HCT116 (cell line): ENCODE measurements at regions not wholly inside any gene's neighbourhood (a gene's known extent, or its start where the extent isn't known, plus 50 kb on each side); places are given as distances from the start of the nearest gene placed in this dataset.

Experiments
- ATAC-seq: fragments of 200-7000 bp; cut with Tn5 transposase; 2 replicates; pipeline ENCODE4 v1.9.1; 2020; ENCODE audit warnings: mild to moderate bottlenecking, moderate library complexity
- BruUV-seq: library from RNA; stranded (reverse); fragments of 400-500 nt; replicated peaks from 2 replicates; lab custom pipeline; 2021; lab: Mats Ljungman, UMichigan
- CTCF ChIA-PET: fragments of 300-600 bp; sonication (Branson Sonifier 250); formaldehyde crosslinking; loops from one replicate; lab custom pipeline; 2021; ENCODE audit warnings: antibody characterized with exemption; lab: Charles Lee
- POLR2A ChIA-PET: fragments of 300-600, 350-600 bp; sonication (Branson Sonifier 250); formaldehyde crosslinking; loops from one replicate; lab custom pipeline; 2021; ENCODE audit warnings: antibody characterized with exemption; lab: Charles Lee
- RAD21 ChIA-PET, 2 experiments: fragments of 300-600 bp; sonication (Branson Sonifier 250); formaldehyde crosslinking; loops; one replicate each; lab custom pipeline; 2023; ENCODE audit warnings: low total read pairs in 2 of 2; ENCODE audit not compliant: uncharacterized antibody in 2 of 2, unreplicated experiment in 2 of 2, low non-redundant PET in 1 of 2; lab: Charles Lee
- DNase-seq: peaks from one replicate; pipeline ENCODE4 v3.0.0-alpha.2; 2010; ENCODE audit warnings: low read depth, low spot score
- H2AFZ ChIP-seq: fragments of 200-600 bp; shearing (Covaris generic), sonication (generic); 2 replicates; pipeline ENCODE4 v1.6.1; 2017; ENCODE audit warnings: low read depth, mixed run types, mixed read lengths, antibody characterized with exemption, low read length; ENCODE audit not compliant: poor library complexity, severe bottlenecking
- H3K27ac ChIP-seq: 2 replicates; pipeline ENCODE4 v1.5.1; 2012; ENCODE audit warnings: low read depth, low read length
- H3K27me3 ChIP-seq: fragments of 200-600 bp; sonication (generic); 2 replicates; pipeline ENCODE4 v1.6.1; 2016; ENCODE audit warnings: mixed run types, low read length, mixed read lengths; ENCODE audit not compliant: insufficient read depth
- H3K36me3 ChIP-seq, 2 experiments: fragments of 200-500 bp in 1 of 2; fragments of 200-600 bp in 1 of 2; sonication (Bioruptor generic) in 1 of 2; sonication (generic) in 1 of 2; 2 replicates each; pipeline versions ENCODE4 v1.5.1 to v1.6.1; 2014 to 2016; ENCODE audit warnings: low read length in 2 of 2, inconsistent platforms in 1 of 2, mixed read lengths in 1 of 2, mixed run types in 1 of 2; ENCODE audit not compliant: insufficient read depth in 2 of 2, control insufficient read depth in 1 of 2
- H3K4me1 ChIP-seq, 2 experiments: fragments of 200-600 bp in 1 of 2; sonication (generic) in 1 of 2; 2 replicates each; pipeline versions ENCODE4 v1.5.1 to v1.6.1; 2012 to 2017; ENCODE audit warnings: low read length in 2 of 2, inconsistent platforms in 1 of 2, mild to moderate bottlenecking in 1 of 2, mixed read lengths in 1 of 2, mixed run types in 1 of 2, moderate library complexity in 1 of 2; ENCODE audit not compliant: insufficient read depth in 2 of 2, control insufficient read depth in 1 of 2
- H3K4me2 ChIP-seq: fragments of 200-600 bp; sonication (generic); 2 replicates; pipeline ENCODE4 v1.6.1; 2017; ENCODE audit warnings: mixed run types, low read length, mixed read lengths
- H3K4me3 ChIP-seq, 2 experiments: fragments of 200-600 bp in 1 of 2; sonication (generic) in 1 of 2; replicated peaks in 1 of 2; 2 replicates each; pipeline ENCODE4 v1.5.1; 2011 to 2016; ENCODE audit warnings: low read length in 2 of 2, control low read depth in 1 of 2, low read depth in 1 of 2, mild to moderate bottlenecking in 1 of 2, mixed read lengths in 1 of 2, mixed run types in 1 of 2
- H3K79me2 ChIP-seq: fragments of 200-600 bp; sonication (generic); 2 replicates; pipeline ENCODE4 v1.6.1; 2017; ENCODE audit warnings: mild to moderate bottlenecking, mixed run types, low read length, moderate library complexity, mixed read lengths; ENCODE audit not compliant: insufficient read depth
- H3K9ac ChIP-seq: fragments of 200-600 bp; sonication (generic); 2 replicates; pipeline ENCODE4 v1.6.1; 2016; ENCODE audit warnings: low read length, mixed read lengths
- H3K9me2 ChIP-seq: fragments of 200-600 bp; sonication (generic), shearing (Covaris generic); 2 replicates; pipeline ENCODE4 v1.6.1; 2017; ENCODE audit warnings: mixed run types, mild to moderate bottlenecking, moderate library complexity; ENCODE audit not compliant: insufficient read depth
- H3K9me3 ChIP-seq, 2 experiments: fragments of 200-500 bp in 1 of 2; fragments of 200-600 bp in 1 of 2; sonication (Bioruptor generic) in 1 of 2; sonication (generic) in 1 of 2; 2 replicates each; pipeline ENCODE4 v1.6.1; 2014 to 2017; ENCODE audit warnings: low read length in 2 of 2, mixed read lengths in 2 of 2, inconsistent platforms in 1 of 2, low read depth in 1 of 2, mild to moderate bottlenecking in 1 of 2, mixed run types in 1 of 2, moderate library complexity in 1 of 2; ENCODE audit not compliant: control insufficient read depth in 1 of 2, insufficient read depth in 1 of 2
- H4K20me1 ChIP-seq: fragments of 200-600 bp; sonication (generic), shearing (Covaris generic); 2 replicates; pipeline ENCODE4 v1.6.1; 2017; ENCODE audit warnings: mixed run types, mild to moderate bottlenecking, moderate library complexity; ENCODE audit not compliant: insufficient read depth
- CTCF ChIP-seq, 3 experiments: fragments of 200-600 bp in 1 of 3; sonication (generic) in 1 of 3; IDR thresholded peaks in 2 of 3; conservative IDR thresholded peaks in 1 of 3; 2 replicates each; pipeline ENCODE4 v1.5.1; 2012 to 2017; ENCODE audit warnings: low read depth in 2 of 3, low read length in 2 of 3, antibody characterized with exemption in 1 of 3, borderline replicate concordance in 1 of 3, control low read depth in 1 of 3, mild to moderate bottlenecking in 1 of 3, mixed read lengths in 1 of 3, mixed run types in 1 of 3, moderate library complexity in 1 of 3; ENCODE audit not compliant: insufficient read depth in 1 of 3
- EGR1 ChIP-seq: IDR thresholded peaks from 2 replicates; pipeline ENCODE4 v1.6.1; 2012; ENCODE audit warnings: low read depth
- EZH2 ChIP-seq: fragments of 200-600 bp; sonication (generic); IDR thresholded peaks from 2 replicates; pipeline ENCODE4 v1.6.1; 2017; ENCODE audit warnings: antibody characterized with exemption, mixed run types
- FOSL1 ChIP-seq: IDR thresholded peaks from 2 replicates; pipeline ENCODE4 v1.6.1; 2012; ENCODE audit warnings: low read depth
- MAX ChIP-seq: IDR thresholded peaks from 2 replicates; pipeline ENCODE4 v1.6.1; 2012
- TCF7L2 ChIP-seq: IDR thresholded peaks from 2 replicates; pipeline ENCODE4 v1.7.0; 2011; ENCODE audit warnings: borderline replicate concordance, inconsistent platforms; ENCODE audit not compliant: insufficient read depth, insufficient read length; ENCODE audit errors: extremely low read depth
- YY1 ChIP-seq: IDR thresholded peaks from 2 replicates; pipeline ENCODE4 v1.6.1; 2011; ENCODE audit warnings: low read length, low read depth, moderate library complexity, mild to moderate bottlenecking; ENCODE audit not compliant: insufficient replicate concordance; ENCODE audit errors: extremely low read depth
- intact Hi-C: fragments of 100-400 bp; cut with micrococcal nuclease; formaldehyde crosslinking; loops from 2 replicates; pipeline ENCODE4 v1.10.0; 2022
- TF ChIP-seq, protein P1 (sequence below): IDR thresholded peaks from 2 replicates; pipeline ENCODE4 v1.6.1; 2011; ENCODE audit warnings: mild to moderate bottlenecking, low read length, moderate library complexity; ENCODE audit not compliant: insufficient replicate concordance; ENCODE audit errors: extremely low read depth

GRCh38 chr5:167482555-167482954 lies 808.9 kb upstream of the WWC1 start:
- DNase-seq = no peak
- TF ChIP-seq EZH2 (no peak), EGR1 (no peak), FOSL1 (no peak), MAX (no peak), YY1 (no peak), CTCF (IDR thresholded peaks at IDR 0.05 in 2 of 3, conservative IDR thresholded peaks at IDR 0.05 in 1 of 3; ENCODE audit: borderline replicate concordance in 1 of 3, insufficient read depth in 1 of 3, low read depth in 2 of 3, low read length in 2 of 3) (no peak), TCF7L2 (no peak)
- TF ChIP-seq, protein P1, sequence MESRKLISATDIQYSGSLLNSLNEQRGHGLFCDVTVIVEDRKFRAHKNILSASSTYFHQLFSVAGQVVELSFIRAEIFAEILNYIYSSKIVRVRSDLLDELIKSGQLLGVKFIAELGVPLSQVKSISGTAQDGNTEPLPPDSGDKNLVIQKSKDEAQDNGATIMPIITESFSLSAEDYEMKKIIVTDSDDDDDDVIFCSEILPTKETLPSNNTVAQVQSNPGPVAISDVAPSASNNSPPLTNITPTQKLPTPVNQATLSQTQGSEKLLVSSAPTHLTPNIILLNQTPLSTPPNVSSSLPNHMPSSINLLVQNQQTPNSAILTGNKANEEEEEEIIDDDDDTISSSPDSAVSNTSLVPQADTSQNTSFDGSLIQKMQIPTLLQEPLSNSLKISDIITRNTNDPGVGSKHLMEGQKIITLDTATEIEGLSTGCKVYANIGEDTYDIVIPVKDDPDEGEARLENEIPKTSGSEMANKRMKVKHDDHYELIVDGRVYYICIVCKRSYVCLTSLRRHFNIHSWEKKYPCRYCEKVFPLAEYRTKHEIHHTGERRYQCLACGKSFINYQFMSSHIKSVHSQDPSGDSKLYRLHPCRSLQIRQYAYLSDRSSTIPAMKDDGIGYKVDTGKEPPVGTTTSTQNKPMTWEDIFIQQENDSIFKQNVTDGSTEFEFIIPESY = no peak
- TF ChIP-seq, all 23 proteins: peak for 0
- H3K4me2 ChIP-seq = no peak overlapping the region
- H4K20me1 ChIP-seq = no peaks in the 10 kb centered on the region
- no peaks in the 10 kb centered on the region for H3K4me1 ChIP-seq
- CTCF ChIA-PET = no interaction called here
- no peaks in the 10 kb centered on the region for H3K36me3 ChIP-seq
- no peak for ATAC-seq
- intact Hi-C loops = no loop called here
- H3K4me3 ChIP-seq = no peak overlapping the region
- no peaks in the 10 kb centered on the region for H3K27me3 ChIP-seq
- H2AFZ ChIP-seq = no peak overlapping the region
- no peaks in the 10 kb centered on the region for H3K79me2 ChIP-seq
- RAD21 ChIA-PET = no interaction called here
- H3K9ac ChIP-seq = no peak overlapping the region
- H3K9me3 ChIP-seq = no peaks in the 10 kb centered on the region
- POLR2A ChIA-PET = no interaction called here
- no peaks in the 10 kb centered on the region for H3K9me2 ChIP-seq
- H3K27ac ChIP-seq = no peak overlapping the region
- BruUV-seq = no TSS peak
